H1 (cell line): ENCODE measurements at regions not wholly inside any gene's neighbourhood (a gene's known extent, or its start where the extent isn't known, plus 50 kb on each side); places are given as distances from the start of the nearest gene placed in this dataset.

Experiments
- CTCF ChIA-PET: fragments of 300-600 bp; sonication (Branson Sonifier 250); formaldehyde crosslinking; loops from one replicate; lab custom pipeline; 2021; ENCODE audit not compliant: partially characterized antibody; lab: Charles Lee
- POLR2A ChIA-PET: fragments of 300-600 bp; sonication (Branson Sonifier 250); formaldehyde crosslinking; loops from one replicate; lab custom pipeline; 2021; ENCODE audit warnings: inconsistent platforms; ENCODE audit not compliant: partially characterized antibody; lab: Charles Lee
- DNase-seq, 2 experiments: peaks; one replicate each; pipeline versions ENCODE4 v3.0.0 to v3.0.0-alpha.2; 2010 to 2022; ENCODE audit warnings: low spot score in 2 of 2, low read depth in 1 of 2, mixed read lengths in 1 of 2
- FAIRE-seq: peaks from 2 replicates; lab custom pipeline; 2011; peaks lifted over from hg19 to GRCh38; lab: Jason Lieb, UNC
- H2AFZ ChIP-seq: 2 replicates; pipeline ENCODE4 v1.8.1; 2012; ENCODE audit warnings: low read length, inconsistent platforms
- H2AK5ac ChIP-seq: 2 replicates; pipeline ENCODE4 v1.6.1; 2013; ENCODE audit warnings: low read depth, low read length
- H2BK120ac ChIP-seq: replicated peaks from 2 replicates; pipeline ENCODE3; 2013; ENCODE audit warnings: low read depth, low read length, inconsistent platforms
- H2BK12ac ChIP-seq: 2 replicates; pipeline ENCODE4 v1.6.1; 2013; ENCODE audit warnings: low read depth, low read length
- H2BK15ac ChIP-seq: 2 replicates; pipeline ENCODE4 v1.6.1; 2013; ENCODE audit warnings: low read length
- H2BK20ac ChIP-seq: 2 replicates; pipeline ENCODE4 v1.6.1; 2013; ENCODE audit warnings: low read length
- H2BK5ac ChIP-seq: 2 replicates; pipeline ENCODE4 v1.6.1; 2013; ENCODE audit warnings: low read depth, low read length
- H3K14ac ChIP-seq: 2 replicates; pipeline ENCODE4 v1.6.1; 2013; ENCODE audit warnings: inconsistent platforms; ENCODE audit not compliant: insufficient read length
- H3K18ac ChIP-seq: 2 replicates; pipeline ENCODE4 v1.6.1; 2013; ENCODE audit warnings: low read length; ENCODE audit errors: extremely low read depth
- H3K23ac ChIP-seq: 2 replicates; pipeline ENCODE4 v1.6.1; 2013; ENCODE audit warnings: inconsistent platforms; ENCODE audit not compliant: insufficient read length
- H3K23me2 ChIP-seq: 2 replicates; pipeline ENCODE4 v1.6.1; 2013; ENCODE audit warnings: low read depth, low read length
- H3K27ac ChIP-seq: 2 replicates; pipeline ENCODE4 v1.6.1; 2011; ENCODE audit warnings: low read depth, low read length, inconsistent platforms
- H3K27me3 ChIP-seq, 4 experiments: replicated peaks in 1 of 4; 1 replicate in 1 of 4; 2 replicates in 3 of 4; pipeline versions ENCODE4 v1.6.1 to v1.8.1; 2011 to 2013; ENCODE audit warnings: low read length in 3 of 4, mild to moderate bottlenecking in 3 of 4, inconsistent platforms in 2 of 4, mixed read lengths in 2 of 4, moderate library complexity in 1 of 4; ENCODE audit not compliant: control insufficient read depth in 3 of 4, insufficient read depth in 3 of 4; ENCODE audit errors: extremely low read depth in 1 of 4
- H3K36me3 ChIP-seq, 4 experiments: 2 replicates each; pipeline versions ENCODE4 v1.6.1 to v1.8.1; 2011 to 2013; ENCODE audit warnings: mild to moderate bottlenecking in 4 of 4, low read length in 3 of 4, moderate library complexity in 2 of 4, control low read depth in 1 of 4, inconsistent platforms in 1 of 4; ENCODE audit not compliant: insufficient read depth in 4 of 4, control insufficient read depth in 2 of 4
- H3K4ac ChIP-seq: replicated peaks from 2 replicates; pipeline ENCODE3; 2013; ENCODE audit warnings: low read length, low read depth, mixed read lengths, inconsistent platforms; ENCODE audit not compliant: insufficient read length
- H3K4me1 ChIP-seq, 4 experiments: replicated peaks in 1 of 4; 1 replicate in 1 of 4; 2 replicates in 3 of 4; pipeline versions ENCODE4 v1.6.1 to v1.8.1; 2011 to 2013; ENCODE audit warnings: low read length in 3 of 4, inconsistent platforms in 2 of 4, mixed read lengths in 1 of 4; ENCODE audit not compliant: insufficient read depth in 4 of 4, control insufficient read depth in 3 of 4
- H3K4me2 ChIP-seq, 2 experiments: 2 replicates each; pipeline versions ENCODE4 v1.6.1 to v1.8.1; 2011 to 2013; ENCODE audit warnings: low read depth in 2 of 2, low read length in 2 of 2, control low read depth in 1 of 2, inconsistent platforms in 1 of 2, mild to moderate bottlenecking in 1 of 2; ENCODE audit not compliant: insufficient read depth in 1 of 2
- H3K4me3 ChIP-seq, 4 experiments: fragments of 200-600, 300-600 bp in 1 of 4; sonication (generic), shearing (Covaris generic), sonication (Bioruptor Twin) in 1 of 4; 2 replicates each; pipeline versions ENCODE4 v1.5.1 to v1.8.1; 2011 to 2016; ENCODE audit warnings: low read length in 4 of 4, low read depth in 3 of 4, control low read depth in 2 of 4, inconsistent platforms in 2 of 4, mild to moderate bottlenecking in 2 of 4, mixed read lengths in 1 of 4, moderate library complexity in 1 of 4; ENCODE audit not compliant: insufficient read depth in 2 of 4; ENCODE audit errors: extremely low read depth in 1 of 4
- H3K56ac ChIP-seq: replicated peaks from 2 replicates; pipeline ENCODE3; 2013; ENCODE audit warnings: low read depth, mild to moderate bottlenecking, mixed read lengths, low read length, inconsistent platforms; ENCODE audit not compliant: insufficient read length
- H3K79me1 ChIP-seq: 2 replicates; pipeline ENCODE4 v1.6.1; 2013; ENCODE audit warnings: low read depth, low read length, control low read depth
- H3K79me2 ChIP-seq, 2 experiments: 2 replicates each; pipeline versions ENCODE4 v1.6.1 to v1.8.1; 2012 to 2013; ENCODE audit warnings: low read length in 2 of 2, mild to moderate bottlenecking in 2 of 2, inconsistent platforms in 1 of 2; ENCODE audit not compliant: insufficient read depth in 2 of 2, control insufficient read depth in 1 of 2
- H3K9ac ChIP-seq, 4 experiments: replicated peaks in 1 of 4; 1 replicate in 1 of 4; 2 replicates in 3 of 4; pipeline versions ENCODE4 v1.6.1 to v1.8.1; 2011 to 2013; ENCODE audit warnings: low read depth in 3 of 4, low read length in 3 of 4, control low read depth in 2 of 4, mild to moderate bottlenecking in 2 of 4, moderate library complexity in 2 of 4, inconsistent platforms in 1 of 4; ENCODE audit errors: extremely low read depth in 1 of 4
- H3K9me3 ChIP-seq, 2 experiments: 2 replicates each; pipeline versions ENCODE4 v1.6.1 to v1.8.1; 2012 to 2013; ENCODE audit warnings: mild to moderate bottlenecking in 2 of 2, moderate library complexity in 2 of 2, control low read depth in 1 of 2, inconsistent platforms in 1 of 2, low read depth in 1 of 2, low read length in 1 of 2, mixed read lengths in 1 of 2; ENCODE audit not compliant: insufficient read depth in 2 of 2
- H4K20me1 ChIP-seq, 2 experiments: replicated peaks in 1 of 2; 2 replicates each; pipeline versions ENCODE3 to v1.8.1; 2011 to 2013; ENCODE audit warnings: inconsistent platforms in 2 of 2, low read length in 2 of 2, mild to moderate bottlenecking in 1 of 2; ENCODE audit not compliant: insufficient read depth in 2 of 2, control insufficient read depth in 1 of 2
- H4K5ac ChIP-seq: 2 replicates; pipeline ENCODE4 v1.6.1; 2013; ENCODE audit warnings: low read length, low read depth, mixed read lengths, inconsistent platforms; ENCODE audit not compliant: insufficient read length
- H4K8ac ChIP-seq: 2 replicates; pipeline ENCODE4 v1.8.0; 2013; ENCODE audit warnings: mild to moderate bottlenecking, moderate library complexity, low read length, inconsistent platforms; ENCODE audit not compliant: insufficient read depth; ENCODE audit errors: extremely low read depth
- H4K91ac ChIP-seq: replicated peaks from 2 replicates; pipeline ENCODE3; 2013; ENCODE audit warnings: low read length, mixed read lengths, inconsistent platforms; ENCODE audit not compliant: insufficient read length
- CREB1 ChIP-seq: IDR thresholded peaks from 2 replicates; pipeline ENCODE4 v1.6.1; 2012; ENCODE audit warnings: inconsistent platforms
- GTF2F1 ChIP-seq: IDR thresholded peaks from 2 replicates; pipeline ENCODE4 v1.6.1; 2012; ENCODE audit warnings: low read depth, low read length, improper control_type of control experiment, borderline replicate concordance
- HDAC6 ChIP-seq: IDR thresholded peaks from one replicate; pipeline ENCODE4 v1.7.1; 2012; ENCODE audit warnings: low read depth, mild to moderate bottlenecking, inconsistent platforms, low read length, moderate library complexity
- WGBS, 2 experiments: shearing (Covaris generic) in 1 of 2; methylation state at CpG; one replicate each; pipeline versions ENCODE4 v1.1.6 to v1.1.7; 2013 to 2015; ENCODE audit warnings: low lambda C conversion rate in 2 of 2, mixed read lengths in 2 of 2, inconsistent platforms in 1 of 2, low coverage in 1 of 2, missing lambda C conversion rate in 1 of 2; ENCODE audit not compliant: insufficient replicate concordance in 2 of 2, insufficient coverage in 1 of 2, insufficient read length in 1 of 2; ENCODE audit errors: extremely low coverage in 1 of 2, missing lambda C conversion rate in 1 of 2; 5-methylcytosine and 5-hydroxymethylcytosine counted together
- TF ChIP-seq, protein P1 (sequence below): IDR thresholded peaks from 2 replicates; pipeline ENCODE4 v1.6.1; 2011; ENCODE audit warnings: low read length, improper control_type of control experiment

DNA sequence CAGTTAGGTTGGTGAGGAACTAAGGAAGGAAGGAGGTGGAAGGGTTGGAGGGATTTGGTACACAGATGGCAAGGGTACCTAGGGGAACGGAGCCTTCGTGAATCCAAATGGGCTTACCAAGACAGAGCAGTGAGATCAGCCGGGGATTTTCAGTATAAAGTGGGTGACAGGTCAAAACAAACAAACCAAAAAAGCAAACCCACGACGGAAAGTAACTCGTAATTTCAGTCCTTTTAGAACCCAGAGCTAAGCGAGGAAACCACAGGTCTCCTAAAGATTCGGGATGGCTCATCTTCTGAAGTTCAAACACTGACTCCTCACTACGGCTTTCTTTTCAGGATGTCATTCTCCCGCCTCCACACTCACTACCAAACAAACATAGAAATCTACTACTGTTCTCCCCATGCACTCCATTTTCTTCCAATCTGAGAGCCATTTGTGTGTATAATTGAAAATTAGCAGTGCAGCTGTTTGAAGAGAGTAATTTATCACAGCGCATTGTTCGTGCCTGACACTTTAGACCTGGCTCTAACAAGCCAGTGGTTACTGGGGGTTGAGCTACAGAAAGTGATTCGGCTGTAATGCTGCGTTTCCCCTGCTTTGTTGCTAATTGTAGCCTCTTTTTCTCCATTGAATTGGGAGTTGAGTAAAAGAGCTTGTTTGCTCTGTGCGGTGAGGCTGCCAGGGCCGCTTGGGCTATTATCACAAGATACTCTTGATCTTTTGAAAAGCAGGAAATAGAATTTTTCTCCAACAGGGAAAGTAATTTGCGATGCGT, 64.7 kb upstream of the CCDC39 start:
- Histone ChIP-seq H4K91ac (no peak overlapping the region), H3K14ac (no peak overlapping the region), H3K9ac (no peak overlapping the region), H3K27me3 (no peaks in the 10 kb centered on the region), H3K36me3 (no peaks in the 10 kb centered on the region), H3K18ac (no peak overlapping the region; the same call in 1 of the 2 replicates), H3K79me1 (no peaks in the 10 kb centered on the region), H2AK5ac (no peak overlapping the region), H3K4ac (no peak overlapping the region), H4K5ac (no peak overlapping the region), H2BK15ac (no peak overlapping the region), H2BK12ac (no peak overlapping the region; the same call in 1 of the 2 replicates), H3K4me1 (peaks cover 2 to 15% (median 7%) of the 10 kb centered on the region in 4 experiments; a peak in 6 of 7 replicates), H4K20me1 (no peaks in the 10 kb centered on the region), H3K23me2 (no peaks in the 10 kb centered on the region), H2BK5ac (no peak overlapping the region), H2BK120ac (no peak overlapping the region), H2BK20ac (no peak overlapping the region), H3K4me2 (peak overlapping the region in 1 of 2 experiments; percentile 35; a peak in 2 of 4 replicates), H3K9me3 (no peaks in the 10 kb centered on the region), H2AFZ (peak overlapping the region; percentile 74), H3K23ac (no peak overlapping the region), H4K8ac (no peak overlapping the region), H3K56ac (no peak overlapping the region), H3K4me3 (no peak overlapping the region), H3K27ac (no peak overlapping the region), H3K79me2 (no peaks in the 10 kb centered on the region)
- TF ChIP-seq HDAC6 (no peak), GTF2F1 (no peak), CREB1 (no peak)
- TF ChIP-seq, protein P1, sequence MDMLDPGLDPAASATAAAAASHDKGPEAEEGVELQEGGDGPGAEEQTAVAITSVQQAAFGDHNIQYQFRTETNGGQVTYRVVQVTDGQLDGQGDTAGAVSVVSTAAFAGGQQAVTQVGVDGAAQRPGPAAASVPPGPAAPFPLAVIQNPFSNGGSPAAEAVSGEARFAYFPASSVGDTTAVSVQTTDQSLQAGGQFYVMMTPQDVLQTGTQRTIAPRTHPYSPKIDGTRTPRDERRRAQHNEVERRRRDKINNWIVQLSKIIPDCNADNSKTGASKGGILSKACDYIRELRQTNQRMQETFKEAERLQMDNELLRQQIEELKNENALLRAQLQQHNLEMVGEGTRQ: no peak
- DNase-seq (no peak), FAIRE-seq (no peak)
- ChIA-PET POLR2A (interaction anchor here (0.5 kb wide), 1 partner anchor 16 kb away, joined by 3 read pairs; no protein-coding TSS in a partner anchor), CTCF (interaction anchor here (0.6 to 0.9 kb wide), 3 partner anchors 8 to 1409 kb away, joined by 3 read pairs; no protein-coding TSS in a partner anchor)
- WGBS, 2 experiments: 70% methylated on average over 18 of the region's 18 CpGs; no CpG with 5 or more reads in 1 of the 2 experiments
